SW 1271 (cell line): ENCODE measurements at regions not wholly inside any gene's neighbourhood (a gene's known extent, or its start where the extent isn't known, plus 50 kb on each side); places are given as distances from the start of the nearest gene placed in this dataset.
"Not testable (repeated sequence)": the region's sequence is repeated elsewhere in the genome, so short reads cannot be mapped to it uniquely, and the experiment has no call there.

Experiments used
- DNase-seq, 2 experiments: peaks; one replicate each; lab custom pipeline; 2025; lab: John Stamatoyannopoulos, UW

GRCh38 chr2:52017646-52018235 lies 985.8 kb upstream of the NRXN1 start:
- DNase-seq = no peak

- DNase-seq = not testable (repeated sequence)
Measured at GRCh38 chr2:52006821-52007366, 975.0 kb upstream of the NRXN1 start.

GRCh38 chr2:52000151-52000855 lies 968.4 kb upstream of the NRXN1 start:
- no peak for DNase-seq

- no peak for DNase-seq
Measured at GRCh38 chr2:51998890-51999289, 967.0 kb upstream of the NRXN1 start.

- no peak for DNase-seq
Measured at GRCh38 chr2:51997571-51997970, 965.6 kb upstream of the NRXN1 start.

GRCh38 chr2:51995293-51995692 lies 963.4 kb upstream of the NRXN1 start:
- DNase-seq = no peak

- no peak for DNase-seq
Measured at GRCh38 chr2:51994123-51994763, 962.3 kb upstream of the NRXN1 start.

GRCh38 chr2:51990684-51991083 lies 958.8 kb upstream of the NRXN1 start:
- DNase-seq = no peak

- no peak for DNase-seq
Measured at GRCh38 chr2:51986101-51986500, 954.2 kb upstream of the NRXN1 start.

- DNase-seq = no peak
Measured at GRCh38 chr2:51981783-51982182, 949.9 kb upstream of the NRXN1 start.

GRCh38 chr2:51976623-51977022 lies 944.7 kb upstream of the NRXN1 start:
- no peak for DNase-seq

GRCh38 chr2:51971136-51971535 lies 939.2 kb upstream of the NRXN1 start:
- DNase-seq = no peak

- no peak for DNase-seq
Measured at GRCh38 chr2:51969347-51969746, 937.4 kb upstream of the NRXN1 start.

- no peak for DNase-seq
Measured at GRCh38 chr2:51960841-51961335, 929.0 kb upstream of the NRXN1 start.

- no peak for DNase-seq
Measured at GRCh38 chr2:51960281-51960680, 928.3 kb upstream of the NRXN1 start.

- DNase-seq = no peak
Measured at GRCh38 chr2:51959696-51960095, 927.8 kb upstream of the NRXN1 start.

GRCh38 chr2:51953931-51954330 lies 922.0 kb upstream of the NRXN1 start:
- no peak for DNase-seq

- no peak for DNase-seq
Measured at GRCh38 chr2:51921076-51921475, 889.1 kb upstream of the NRXN1 start.

- no peak for DNase-seq
Measured at GRCh38 chr2:51920509-51920908, 888.6 kb upstream of the NRXN1 start.

- no peak for DNase-seq
Measured at GRCh38 chr2:51919395-51919794, 887.5 kb upstream of the NRXN1 start.

- no peak for DNase-seq
Measured at GRCh38 chr2:51918113-51918512, 886.2 kb upstream of the NRXN1 start.

GRCh38 chr2:51903728-51904127 lies 871.8 kb upstream of the NRXN1 start:
- no peak for DNase-seq

- DNase-seq = no peak
Measured at GRCh38 chr2:51899643-51900042, 867.7 kb upstream of the NRXN1 start.
